ELR (cell line): ENCODE measurements at regions not wholly inside any gene's neighbourhood (a gene's known extent, or its start where the extent isn't known, plus 50 kb on each side); places are given as distances from the start of the nearest gene placed in this dataset.

ENCODE experiments used
- DNase-seq: peaks from one replicate; pipeline ENCODE4 v3.0.0-alpha.2; 2015; ENCODE audit warnings: low read depth

- no peak for DNase-seq
These were observed 912.3 kb upstream of the SEL1L start for GRCh38 chr14:82445810-82446570.

DNA sequence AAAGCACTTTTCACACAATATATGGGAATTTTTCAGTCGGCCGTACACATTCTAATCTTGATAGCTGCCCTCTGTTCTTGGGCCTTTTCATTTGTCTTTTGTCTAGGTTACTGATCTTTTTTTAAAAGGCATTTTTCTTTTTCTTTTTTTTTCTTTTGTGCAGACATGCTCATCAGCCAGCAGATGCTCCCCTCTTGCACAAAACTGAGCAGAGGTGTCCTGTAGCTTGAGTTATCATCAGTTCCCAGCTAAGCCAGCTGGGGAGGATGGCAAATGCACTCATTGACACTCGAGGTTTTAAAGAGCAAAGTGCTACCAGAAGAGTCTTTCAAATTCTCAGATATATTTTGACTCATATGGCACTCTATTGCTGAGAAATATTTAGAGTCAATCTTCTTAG, 913.9 kb upstream of the SEL1L start:
- DNase-seq, result no peak

DNA sequence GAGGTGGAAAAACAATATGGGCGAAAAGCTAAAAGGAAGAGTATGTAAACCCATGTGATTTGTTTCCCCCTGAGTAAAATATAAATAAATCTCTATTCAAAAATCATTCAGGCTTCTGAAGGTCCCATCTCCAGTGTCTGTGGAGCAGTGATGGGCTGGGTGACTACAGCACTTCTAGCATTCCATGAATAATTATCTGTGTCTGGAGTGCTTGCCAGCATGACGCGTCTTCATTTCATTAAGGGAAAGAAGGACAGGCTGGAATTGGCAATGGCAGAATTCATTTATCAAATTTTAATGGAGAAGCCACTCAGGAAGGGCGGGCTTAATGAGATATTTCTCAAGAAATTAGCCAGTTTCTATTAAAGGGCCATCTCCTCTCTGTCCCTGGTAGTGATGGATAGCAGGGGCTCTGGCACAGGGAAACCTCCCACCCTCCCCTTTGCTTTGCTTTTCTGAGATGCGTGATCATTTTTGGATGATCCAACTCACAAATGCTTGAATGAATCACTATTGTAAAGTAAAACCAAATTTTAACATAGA, 916.3 kb upstream of the SEL1L start:
- no peak for DNase-seq

GRCh38 chr14:82451675-82452074, 918.0 kb upstream of the SEL1L start:
- DNase-seq, result no peak

DNA sequence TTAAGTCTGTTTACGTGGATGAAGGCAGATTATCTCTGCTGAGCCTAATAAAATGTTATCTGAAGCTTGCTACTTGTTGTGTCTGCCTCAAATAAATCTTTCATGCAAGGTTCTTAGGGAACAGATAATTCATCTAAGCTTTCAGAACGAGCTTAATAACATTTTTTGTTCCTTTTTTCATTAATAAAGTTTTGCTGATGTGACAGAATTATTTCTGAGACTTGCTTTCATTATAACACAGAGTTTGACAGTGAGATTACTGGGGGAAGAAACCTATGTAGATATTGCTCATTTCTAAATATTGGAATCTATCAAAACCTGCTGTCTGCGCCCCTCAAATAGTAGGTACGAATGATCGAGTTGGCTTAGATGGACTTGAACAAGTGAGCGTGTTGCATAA, 948.7 kb upstream of the SEL1L start:
- no peak for DNase-seq

GRCh38 chr14:82488473-82488872, 954.8 kb upstream of the SEL1L start:
- no peak for DNase-seq

DNA sequence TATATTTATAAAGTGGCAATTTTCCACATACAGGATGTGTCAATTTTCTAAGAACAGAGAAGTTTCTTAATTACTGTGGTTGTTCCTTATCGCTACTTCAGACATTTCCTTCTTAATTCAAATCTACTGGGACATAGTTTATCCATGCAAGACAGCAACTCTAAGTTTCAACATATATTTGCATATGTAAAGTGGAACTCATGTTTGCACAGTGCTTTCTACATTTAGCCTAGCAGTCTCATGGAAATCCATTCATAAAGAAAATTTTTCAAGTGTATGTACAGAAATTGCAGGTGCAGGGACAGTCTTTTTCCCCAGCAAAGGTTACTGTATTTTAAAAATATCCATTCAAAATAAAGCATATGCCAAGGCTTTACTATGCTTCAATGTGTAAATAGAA, 956.7 kb upstream of the SEL1L start:
- DNase-seq, result no peak

- no peak for DNase-seq
These were observed 958.5 kb upstream of the SEL1L start for GRCh38 chr14:82492157-82492556.

DNA sequence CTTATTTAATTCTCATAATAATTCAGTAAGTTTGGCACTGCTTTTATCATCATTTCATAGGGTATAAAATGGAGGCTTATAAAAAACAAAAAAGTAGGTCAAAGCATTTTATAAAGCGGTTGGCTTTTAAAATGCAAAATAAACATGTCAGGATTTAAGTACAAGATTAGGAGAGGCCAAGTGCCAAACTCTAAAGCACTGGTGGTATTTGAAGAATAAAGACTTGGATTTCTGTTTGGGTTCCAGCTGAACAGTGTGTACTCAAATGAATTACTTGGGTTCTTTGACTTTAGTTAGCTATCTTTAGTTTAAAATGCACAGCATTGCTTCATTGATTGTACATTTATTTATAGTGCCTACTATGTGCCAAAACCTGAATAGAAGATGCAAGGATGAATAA, 966.6 kb upstream of the SEL1L start:
- no peak for DNase-seq

DNA sequence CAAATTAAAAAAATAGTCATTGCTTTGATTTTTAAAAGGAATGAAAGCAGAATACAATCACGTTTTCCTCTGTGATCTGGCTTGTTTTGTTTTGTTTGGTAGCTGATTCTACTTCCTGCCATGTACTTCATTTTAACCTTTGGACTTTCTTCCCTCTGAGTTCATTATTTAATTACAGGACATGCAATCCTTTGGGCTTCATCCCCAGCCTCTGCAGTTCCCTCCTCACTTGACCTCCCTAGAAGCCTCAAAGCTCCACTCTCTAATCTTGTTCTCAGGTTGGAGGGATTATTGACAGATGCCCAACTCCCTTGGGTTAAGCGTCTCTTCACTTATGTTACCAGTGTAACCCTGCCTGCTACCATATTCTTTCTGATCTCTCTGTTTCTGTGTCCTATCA, 967.9 kb upstream of the SEL1L start:
- no peak for DNase-seq

DNA sequence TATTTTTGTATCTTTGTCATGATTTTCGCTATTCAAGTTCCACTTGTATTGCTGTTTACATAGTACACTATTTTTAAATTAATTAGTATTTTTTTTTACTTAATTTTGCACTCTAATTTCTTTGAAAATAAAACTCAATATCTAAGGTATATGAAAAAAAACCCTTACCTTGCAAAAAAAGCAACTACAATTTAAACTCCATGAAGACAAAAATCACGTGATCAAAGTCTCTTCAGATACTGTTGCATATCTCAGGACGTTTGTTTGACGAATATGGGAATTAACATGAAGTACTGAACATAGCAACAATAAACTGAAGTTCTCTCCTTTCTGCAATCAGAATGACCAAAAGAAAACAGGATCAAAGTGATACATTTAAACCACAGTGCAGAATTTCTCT, 968.4 kb upstream of the SEL1L start:
- DNase-seq, result no peak

GRCh38 chr14:82504894-82505293, 971.2 kb upstream of the SEL1L start:
- no peak for DNase-seq

DNA sequence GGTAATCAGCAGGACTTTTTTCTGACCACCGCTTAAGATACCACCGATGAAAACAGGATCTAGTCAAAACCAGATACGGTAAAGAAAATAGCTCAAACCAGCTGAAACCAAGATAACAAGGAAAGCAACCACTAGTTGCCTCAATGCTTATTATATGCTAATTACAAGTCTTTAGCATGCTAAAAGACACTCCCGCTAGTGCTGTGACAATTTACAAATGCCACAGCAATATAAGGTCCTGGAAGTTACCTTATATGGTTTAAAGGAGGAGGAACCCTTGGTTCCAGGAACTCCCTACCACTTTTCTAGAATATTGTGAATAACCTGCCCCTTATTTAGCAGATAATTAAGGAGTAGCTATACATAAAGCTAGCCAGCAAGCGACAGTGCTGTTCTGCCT, 976.4 kb upstream of the SEL1L start:
- DNase-seq, result no peak

- DNase-seq, result no peak
These were observed 977.7 kb upstream of the SEL1L start for GRCh38 chr14:82511399-82511798.

GRCh38 chr14:82520765-82521164, 987.1 kb upstream of the SEL1L start:
- no peak for DNase-seq

DNA sequence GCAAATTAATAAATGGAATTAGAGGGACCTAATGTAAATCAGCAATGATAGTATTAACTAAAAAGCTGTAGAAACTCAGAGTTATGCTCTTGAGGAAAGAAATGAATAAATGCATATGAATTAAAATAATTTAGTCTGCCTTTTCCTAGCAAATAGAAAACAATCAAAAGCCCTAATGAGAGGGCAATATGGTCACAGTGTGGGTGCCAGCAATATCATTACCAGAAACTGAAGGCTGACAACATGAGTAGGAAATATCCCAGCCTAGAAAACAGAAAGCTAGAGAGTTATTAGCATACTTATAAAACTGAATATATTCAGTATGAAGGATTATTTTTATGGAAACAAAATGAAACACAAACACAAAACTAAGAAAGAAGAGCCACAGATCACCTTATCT, 987.5 kb upstream of the SEL1L start:
- no peak for DNase-seq

GRCh38 chr14:82528016-82528415, 994.4 kb upstream of the SEL1L start:
- no peak for DNase-seq

- no peak for DNase-seq
These were observed 999.7 kb upstream of the SEL1L start for GRCh38 chr14:82533351-82533750.

DNA sequence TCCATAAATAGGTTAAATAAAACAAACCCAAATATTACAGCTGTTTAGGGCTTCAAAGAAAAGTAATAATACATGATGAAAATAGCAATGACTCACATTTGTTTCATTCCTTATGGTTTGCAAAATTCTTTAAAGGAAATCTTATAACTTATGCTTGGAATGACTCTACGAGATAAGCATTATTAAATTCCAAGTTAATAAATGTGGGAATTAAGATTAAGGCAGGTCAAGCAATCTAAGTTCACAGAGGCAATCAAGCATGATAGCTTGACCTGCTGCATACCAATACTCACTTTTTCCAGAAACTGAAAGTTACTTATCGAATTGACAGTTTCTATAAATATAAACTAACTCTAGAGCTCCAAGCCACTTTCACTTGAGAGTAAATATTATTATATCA, 1002.9 kb upstream of the SEL1L start:
- no peak for DNase-seq

- no peak for DNase-seq
These were observed 1004.2 kb upstream of the SEL1L start for GRCh38 chr14:82537831-82538230.

DNA sequence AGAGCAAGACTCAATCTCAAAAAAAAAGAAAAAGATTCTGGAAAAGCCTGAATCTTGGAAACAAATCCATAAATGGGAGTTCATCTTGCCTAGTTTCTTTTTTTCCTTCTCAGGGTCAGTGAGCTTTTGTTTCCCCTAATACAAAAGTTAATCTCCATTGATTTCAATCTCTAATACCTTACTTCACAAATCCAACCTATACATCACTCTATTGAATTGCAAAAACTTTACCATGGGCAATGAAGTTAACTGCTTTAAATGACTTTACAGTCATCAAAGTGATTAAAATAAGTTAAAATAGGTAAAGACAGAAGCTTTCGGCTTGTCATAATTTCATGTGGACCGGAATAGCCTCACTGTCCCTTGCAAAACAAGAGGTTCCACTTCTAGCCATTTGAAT, 1012.7 kb upstream of the SEL1L start:
- DNase-seq, result no peak

DNA sequence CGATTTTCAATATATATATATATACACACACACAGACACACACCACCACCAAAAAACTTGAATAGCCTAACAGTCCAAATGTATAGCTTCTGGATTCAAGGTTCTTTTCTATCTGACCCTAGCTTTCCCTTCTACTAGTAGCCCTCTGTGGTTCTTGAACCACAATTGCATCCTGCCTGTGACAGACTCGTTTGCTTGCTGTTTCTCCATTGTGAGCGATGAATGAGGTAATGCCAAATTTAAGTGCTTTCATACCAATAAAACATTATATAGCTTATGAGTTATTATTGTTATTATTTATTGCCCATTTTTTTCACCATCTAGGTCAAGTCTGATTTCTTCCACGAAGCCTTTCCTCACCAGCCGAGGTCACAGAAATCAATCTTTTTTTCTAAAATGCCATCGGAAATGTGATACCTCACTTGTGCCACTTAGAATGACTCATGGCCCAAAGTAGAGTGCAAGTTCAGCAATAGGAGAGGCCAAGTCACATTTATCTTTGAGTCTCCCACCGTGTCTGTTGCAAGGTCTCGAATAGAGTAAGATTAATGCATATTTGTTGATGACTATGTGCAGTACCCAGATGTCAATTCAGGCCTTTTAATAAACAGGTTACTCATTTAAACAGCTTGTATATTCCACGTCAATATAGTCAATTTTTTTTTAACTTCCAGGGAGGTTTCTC, 1015.8 kb upstream of the SEL1L start:
- DNase-seq, result no peak

DNA sequence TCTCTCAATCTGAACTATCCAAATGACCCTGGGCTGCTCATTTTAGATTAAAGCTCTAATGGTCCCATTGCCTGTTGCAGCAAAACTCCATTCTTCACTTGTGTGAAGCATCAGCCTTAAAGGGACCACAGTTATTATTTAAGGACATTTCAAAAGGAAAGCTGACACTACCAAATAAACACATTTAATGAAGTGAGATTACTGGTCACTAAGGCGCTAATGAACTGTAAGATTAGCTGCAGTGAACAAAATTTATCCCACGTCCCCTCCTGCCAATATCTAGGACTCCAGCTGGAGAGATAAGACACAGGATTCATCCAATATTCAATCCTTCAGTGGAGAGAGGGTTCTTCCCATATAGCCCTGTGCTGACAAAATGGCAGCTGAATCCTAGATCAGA, 1029.2 kb upstream of the SEL1L start:
- no peak for DNase-seq

- DNase-seq, result no peak
These were observed 1032.2 kb upstream of the SEL1L start for GRCh38 chr14:82565825-82566224.
